Fibroblast of lung (primary cell): ENCODE measurements at regions not wholly inside any gene's neighbourhood (a gene's known extent, or its start where the extent isn't known, plus 50 kb on each side); places are given as distances from the start of the nearest gene placed in this dataset.
"Not testable (repeated sequence)": the region's sequence is repeated elsewhere in the genome, so short reads cannot be mapped to it uniquely, and the experiment has no call there.

Experiments used
- DNase-seq, 2 donors: peaks; one replicate each; pipeline versions ENCODE4 v3.0.0 to v3.0.0-alpha.2; 2010; ENCODE audit warnings: low read depth in 2 of 2
- H2AFZ ChIP-seq: 2 replicates; pipeline ENCODE4 v1.5.1; 2012; ENCODE audit warnings: low read length, control low read depth, inconsistent platforms
- H3K27ac ChIP-seq: 2 replicates; pipeline ENCODE4 v1.5.1; 2011; ENCODE audit warnings: low read length, control low read depth; ENCODE audit not compliant: insufficient read depth
- H3K27me3 ChIP-seq: 2 replicates; pipeline ENCODE4 v1.5.1; 2011; ENCODE audit warnings: mild to moderate bottlenecking, low read length; ENCODE audit not compliant: control insufficient read depth, insufficient read depth
- H3K36me3 ChIP-seq: 2 replicates; pipeline ENCODE4 v1.5.1; 2011; ENCODE audit warnings: low read length; ENCODE audit not compliant: control insufficient read depth, insufficient read depth
- H3K4me1 ChIP-seq: 2 replicates; pipeline ENCODE4 v1.5.1; 2011; ENCODE audit warnings: low read length; ENCODE audit not compliant: control insufficient read depth, insufficient read depth; ENCODE audit errors: extremely low read depth
- H3K4me2 ChIP-seq: 2 replicates; pipeline ENCODE4 v1.5.1; 2011; ENCODE audit warnings: low read length, control low read depth; ENCODE audit not compliant: insufficient read depth; ENCODE audit errors: extremely low read depth
- H3K4me3 ChIP-seq, 4 experiments: fragments of 200-600 bp in 1 of 4; sonication (generic) in 1 of 4; replicated peaks in 1 of 4; 2 replicates each; pipeline ENCODE4 v1.5.1; 2011 to 2016; ENCODE audit warnings: low read length in 4 of 4, low read depth in 3 of 4, mild to moderate bottlenecking in 3 of 4, control low read depth in 2 of 4, inconsistent platforms in 1 of 4, mixed read lengths in 1 of 4; ENCODE audit not compliant: insufficient read depth in 1 of 4; ENCODE audit errors: control extremely low read depth in 1 of 4
- H3K79me2 ChIP-seq: 2 replicates; pipeline ENCODE4 v1.5.1; 2012; ENCODE audit warnings: mild to moderate bottlenecking, low read length, inconsistent platforms; ENCODE audit not compliant: control insufficient read depth, insufficient read depth
- H3K9ac ChIP-seq: 2 replicates; pipeline ENCODE4 v1.5.1; 2011; ENCODE audit warnings: mild to moderate bottlenecking, low read length, control low read depth; ENCODE audit not compliant: insufficient read depth
- H3K9me3 ChIP-seq: 2 replicates; pipeline ENCODE4 v1.5.1; 2012; ENCODE audit warnings: low read depth, low read length; ENCODE audit not compliant: control insufficient read depth, insufficient read depth
- H4K20me1 ChIP-seq: 2 replicates; pipeline ENCODE4 v1.5.1; 2011; ENCODE audit warnings: low read length; ENCODE audit not compliant: control insufficient read depth, insufficient read depth; ENCODE audit errors: extremely low read depth
- CTCF ChIP-seq, 2 donors: IDR thresholded peaks in 1 of 2; conservative IDR thresholded peaks in 1 of 2; 1 replicate in 1 of 2; 2 replicates in 1 of 2; pipeline ENCODE4 v1.5.1; 2011 to 2012; ENCODE audit warnings: low read length in 2 of 2, control low read depth in 1 of 2, inconsistent platforms in 1 of 2, low read depth in 1 of 2, mild to moderate bottlenecking in 1 of 2

GRCh38 chr16:88241404-88242311 lies 141.1 kb upstream of the ZNF469 start:
- not testable (repeated sequence) for H3K36me3 ChIP-seq, DNase-seq, H3K9ac ChIP-seq, H4K20me1 ChIP-seq, H2AFZ ChIP-seq, H3K4me2 ChIP-seq, H3K27me3 ChIP-seq, H3K9me3 ChIP-seq, H3K79me2 ChIP-seq, H3K4me3 ChIP-seq
- Histone ChIP-seq H3K27ac (peak overlapping the region; percentile 77), H3K4me1 (peaks cover 33% of the 10 kb centered on the region)
- TF ChIP-seq CTCF (conservative IDR thresholded peaks at IDR 0.05 in 1 of 2, IDR thresholded peaks at IDR 0.05 in 1 of 2; ENCODE audit: low read depth in 1 of 2, low read length in 2 of 2) = peak in 1 of 2 donors; percentile 5

GRCh38 chr16:88242312-88243295 lies 140.2 kb upstream of the ZNF469 start:
- Histone ChIP-seq H3K27ac (peak overlapping the region; percentile 77), H3K4me1 (peaks cover 33% of the 10 kb centered on the region), H3K4me2 (peak overlapping the region; percentile 40)
- not testable (repeated sequence) for H4K20me1 ChIP-seq, H3K36me3 ChIP-seq, H3K79me2 ChIP-seq, H2AFZ ChIP-seq, H3K9ac ChIP-seq, H3K9me3 ChIP-seq, H3K27me3 ChIP-seq, H3K4me3 ChIP-seq
- peak; percentile 94 to 95 for DNase-seq

- peaks cover 25% of the 10 kb centered on the region for H3K4me1 ChIP-seq
- H3K9me3 ChIP-seq, H3K79me2 ChIP-seq, H3K9ac ChIP-seq, H3K27ac ChIP-seq, H3K4me3 ChIP-seq, H3K4me2 ChIP-seq, H3K36me3 ChIP-seq, H3K27me3 ChIP-seq, H4K20me1 ChIP-seq, DNase-seq, H2AFZ ChIP-seq: not testable (repeated sequence)
Observed at GRCh38 chr16:88243921-88244320, 138.8 kb upstream of the ZNF469 start.

- H3K36me3 ChIP-seq, H3K4me3 ChIP-seq, H4K20me1 ChIP-seq, H3K9me3 ChIP-seq, H2AFZ ChIP-seq, H3K27me3 ChIP-seq, H3K79me2 ChIP-seq: not testable (repeated sequence)
- DNase-seq = peak; percentile 97 to 98
- Histone ChIP-seq H3K4me1 (peaks cover 20% of the 10 kb centered on the region), H3K4me2 (peak overlapping the region; percentile 79), H3K27ac (peak overlapping the region; percentile 88), H3K9ac (peak overlapping the region; percentile 57)
Observed at GRCh38 chr16:88245241-88246081, 137.3 kb upstream of the ZNF469 start.

- not testable (repeated sequence) for DNase-seq, H3K9ac ChIP-seq, H3K27me3 ChIP-seq, H3K79me2 ChIP-seq, H3K36me3 ChIP-seq, H3K27ac ChIP-seq, H2AFZ ChIP-seq, H3K4me3 ChIP-seq, H3K4me2 ChIP-seq, H4K20me1 ChIP-seq, H3K9me3 ChIP-seq
- H3K4me1 ChIP-seq = peaks cover 15% of the 10 kb centered on the region
Observed at GRCh38 chr16:88246955-88247582, 135.7 kb upstream of the ZNF469 start.
